Suprapubic skin (tissue), 4 donors: ENCODE measurements at regions not wholly inside any gene's neighbourhood (a gene's known extent, or its start where the extent isn't known, plus 50 kb on each side); places are given as distances from the start of the nearest gene placed in this dataset.

Experiments used
- DNase-seq, 2 donors: peaks; one replicate each; pipeline ENCODE4 v3.0.0-alpha.2; 2019; ENCODE audit warnings: low spot score in 2 of 2
- H3K27ac ChIP-seq: fragments of 200-600 bp; sonication (generic); one replicate; pipeline ENCODE4 v1.5.1; 2019
- H3K27me3 ChIP-seq: fragments of 200-600 bp; sonication (generic); one replicate; pipeline ENCODE4 v1.5.1; 2019
- H3K36me3 ChIP-seq: fragments of 200-600 bp; sonication (generic); one replicate; pipeline ENCODE4 v1.5.1; 2019
- H3K4me1 ChIP-seq: fragments of 200-600 bp; sonication (generic); one replicate; pipeline ENCODE4 v1.5.1; 2019
- H3K4me3 ChIP-seq: fragments of 200-600 bp; sonication (generic); one replicate; pipeline ENCODE4 v1.5.1; 2019; ENCODE audit warnings: mild to moderate bottlenecking
- H3K9me3 ChIP-seq: fragments of 200-600 bp; sonication (generic); one replicate; pipeline ENCODE4 v1.5.1; 2019
- CTCF ChIP-seq, 2 donors: fragments of 200-600 bp in 1 of 2; fragments of 450-650 bp in 1 of 2; sonication (generic) in 1 of 2; IDR thresholded peaks; one replicate each; pipeline ENCODE4 v1.5.1; 2016 to 2019; ENCODE audit warnings: antibody characterized with exemption in 2 of 2, mild to moderate bottlenecking in 1 of 2, moderate library complexity in 1 of 2
- EP300 ChIP-seq: sonication (generic); formaldehyde crosslinking; IDR thresholded peaks from one replicate; pipeline ENCODE4 v1.6.1; 2017; ENCODE audit warnings: antibody characterized with exemption
- POLR2A ChIP-seq, 2 donors: fragments of 450-650 bp; IDR thresholded peaks; one replicate each; pipeline ENCODE4 v1.6.1; 2017; ENCODE audit warnings: antibody characterized with exemption in 2 of 2, mild to moderate bottlenecking in 2 of 2, moderate library complexity in 2 of 2
- POLR2AphosphoS5 ChIP-seq, 3 donors: sonication (generic); formaldehyde crosslinking; IDR thresholded peaks; one replicate each; pipeline ENCODE4 v1.6.1; 2017; ENCODE audit warnings: antibody characterized with exemption in 3 of 3
- WGBS: methylation state at CpG from one replicate; pipeline ENCODE4 v1.1.5; 2018; 5-methylcytosine and 5-hydroxymethylcytosine counted together

DNA sequence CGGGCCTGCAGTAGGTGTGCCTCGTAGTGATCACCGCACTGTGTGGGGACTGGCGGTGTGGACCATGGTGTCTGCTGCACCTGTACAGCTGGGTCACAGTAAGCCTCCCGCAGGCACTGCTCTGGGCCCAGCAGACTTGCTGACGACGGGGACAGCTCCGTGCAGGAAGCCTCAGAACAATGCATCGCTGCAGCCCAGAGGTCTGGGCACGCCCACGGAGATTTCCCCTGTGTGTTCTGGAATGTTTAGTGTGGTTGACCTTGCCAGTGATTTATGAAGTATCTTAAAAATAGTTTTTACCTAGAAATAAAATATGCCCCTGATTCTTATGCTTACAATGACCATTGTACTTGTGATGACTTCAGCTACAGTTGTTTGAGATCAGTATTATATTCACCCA, 59.1 kb upstream of the ZNF32 start:
- no peak for DNase-seq
- H3K27ac ChIP-seq = no peak overlapping the region
- WGBS = 68% methylated on average over 6 of the region's 11 CpGs

DNA sequence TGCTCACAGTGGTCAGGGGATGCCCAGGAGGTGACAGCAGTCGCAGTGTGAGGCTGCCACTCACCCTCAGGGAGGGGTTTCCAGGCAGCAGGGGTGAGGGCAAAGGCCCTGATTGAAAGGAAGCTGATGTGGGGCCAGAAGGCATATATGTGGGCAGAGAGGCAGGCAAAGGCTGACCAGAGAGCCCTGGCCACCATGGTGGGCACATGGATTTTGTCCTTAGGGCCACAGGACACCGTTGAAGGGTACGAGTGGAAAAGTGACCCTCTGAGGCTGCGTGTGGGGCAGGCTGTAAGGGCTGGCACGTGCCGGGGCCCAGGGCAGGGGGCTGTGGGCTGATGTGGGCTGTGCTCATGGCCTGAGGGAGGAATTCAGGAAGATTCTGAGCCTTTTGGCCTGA, 57.5 kb upstream of the ZNF32 start:
- Histone ChIP-seq H3K4me3 (no peak overlapping the region), H3K36me3 (no peaks in the 10 kb centered on the region), H3K4me1 (no peaks in the 10 kb centered on the region), H3K9me3 (no peaks in the 10 kb centered on the region), H3K27ac (no peak overlapping the region), H3K27me3 (peaks cover 3% of the 10 kb centered on the region)
- 88% methylated on average over 6 of the region's 6 CpGs for WGBS
- TF ChIP-seq POLR2AphosphoS5 (IDR thresholded peaks at IDR 0.05) (no peak), POLR2A (IDR thresholded peaks at IDR 0.05) (no peak), EP300 (no peak), CTCF (IDR thresholded peaks at IDR 0.05) (no peak)
- no peak for DNase-seq

More for the DNA sequence above, 59.1 kb upstream of the ZNF32 start:
- Histone ChIP-seq H3K27me3 (peaks cover 3% of the 10 kb centered on the region), H3K4me1 (no peaks in the 10 kb centered on the region), H3K9me3 (no peaks in the 10 kb centered on the region), H3K4me3 (no peak overlapping the region), H3K36me3 (no peaks in the 10 kb centered on the region)
- no peak for TF ChIP-seq POLR2AphosphoS5 (IDR thresholded peaks at IDR 0.05)
- no peak for TF ChIP-seq EP300
- no peak for TF ChIP-seq POLR2A (IDR thresholded peaks at IDR 0.05)
- TF ChIP-seq CTCF (IDR thresholded peaks at IDR 0.05) = no peak

GRCh38 chr10:43703286-43703685, 54.6 kb upstream of the ZNF32 start:
- Histone ChIP-seq H3K36me3 (no peaks in the 10 kb centered on the region), H3K27ac (no peak overlapping the region), H3K4me1 (no peaks in the 10 kb centered on the region), H3K27me3 (peaks cover 3% of the 10 kb centered on the region), H3K9me3 (no peaks in the 10 kb centered on the region), H3K4me3 (no peak overlapping the region)
- TF ChIP-seq POLR2AphosphoS5 (IDR thresholded peaks at IDR 0.05) (no peak), POLR2A (IDR thresholded peaks at IDR 0.05) (no peak), CTCF (IDR thresholded peaks at IDR 0.05) (no peak), EP300 (no peak)
- no peak for DNase-seq
- 77% methylated on average over 6 of the region's 13 CpGs for WGBS

GRCh38 chr10:43702936-43703281, 54.2 kb upstream of the ZNF32 start:
- DNase-seq = no peak
- TF ChIP-seq POLR2A (IDR thresholded peaks at IDR 0.05) = no peak
- TF ChIP-seq CTCF (IDR thresholded peaks at IDR 0.05) = no peak
- no peak for TF ChIP-seq EP300
- TF ChIP-seq POLR2AphosphoS5 (IDR thresholded peaks at IDR 0.05) = no peak
- Histone ChIP-seq H3K36me3 (no peaks in the 10 kb centered on the region), H3K27me3 (peaks cover 3% of the 10 kb centered on the region), H3K4me1 (no peaks in the 10 kb centered on the region), H3K4me3 (no peak overlapping the region), H3K27ac (no peak overlapping the region), H3K9me3 (no peaks in the 10 kb centered on the region)
- WGBS = 95% methylated on average over 12 of the region's 19 CpGs

DNA sequence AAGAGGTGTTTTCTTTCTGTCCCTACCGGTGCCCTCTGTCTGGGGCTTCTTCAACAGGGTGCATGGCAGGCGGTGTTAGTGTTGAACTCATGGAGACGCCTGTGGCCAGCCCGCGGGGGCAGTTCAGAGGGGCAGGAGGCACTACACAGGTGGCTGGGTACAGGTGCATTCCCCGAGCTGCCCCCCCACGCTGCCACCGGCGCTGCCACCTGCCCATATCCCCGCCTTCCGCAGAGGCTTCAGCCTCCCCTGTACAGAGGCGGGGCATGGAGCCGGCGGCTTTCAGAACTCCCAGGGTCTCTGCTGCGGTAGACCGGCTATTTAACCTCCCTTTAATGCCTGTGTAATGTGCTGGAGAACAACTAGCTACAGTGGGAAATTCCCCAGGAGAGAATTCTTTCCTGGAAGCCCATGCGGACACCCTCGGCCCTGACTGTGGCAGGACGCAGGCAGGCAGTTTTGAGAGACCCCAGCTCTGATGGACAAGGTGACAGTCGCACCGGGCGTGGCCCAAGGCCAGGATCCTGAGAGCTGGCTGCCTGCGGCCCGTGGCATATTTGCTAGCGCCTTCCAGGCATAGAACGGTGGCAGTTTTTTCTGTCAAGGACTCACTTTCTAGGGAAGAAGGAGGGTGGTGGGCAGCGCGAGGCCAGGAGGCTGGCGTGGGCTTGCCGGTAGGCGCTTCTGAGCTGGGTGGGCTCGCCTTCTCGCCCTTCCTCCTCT, 53.7 kb upstream of the ZNF32 start:
- H3K36me3 ChIP-seq = no peaks in the 10 kb centered on the region
- no peaks in the 10 kb centered on the region for H3K4me1 ChIP-seq
- H3K27me3 ChIP-seq = peaks cover 3% of the 10 kb centered on the region
- H3K27ac ChIP-seq = no peak overlapping the region
- no peaks in the 10 kb centered on the region for H3K9me3 ChIP-seq
- H3K4me3 ChIP-seq = no peak overlapping the region
- TF ChIP-seq POLR2AphosphoS5 (IDR thresholded peaks at IDR 0.05) = no peak
- TF ChIP-seq POLR2A (IDR thresholded peaks at IDR 0.05) = no peak
- 77% methylated on average over 20 of the region's 33 CpGs for WGBS
- DNase-seq = no peak

DNA sequence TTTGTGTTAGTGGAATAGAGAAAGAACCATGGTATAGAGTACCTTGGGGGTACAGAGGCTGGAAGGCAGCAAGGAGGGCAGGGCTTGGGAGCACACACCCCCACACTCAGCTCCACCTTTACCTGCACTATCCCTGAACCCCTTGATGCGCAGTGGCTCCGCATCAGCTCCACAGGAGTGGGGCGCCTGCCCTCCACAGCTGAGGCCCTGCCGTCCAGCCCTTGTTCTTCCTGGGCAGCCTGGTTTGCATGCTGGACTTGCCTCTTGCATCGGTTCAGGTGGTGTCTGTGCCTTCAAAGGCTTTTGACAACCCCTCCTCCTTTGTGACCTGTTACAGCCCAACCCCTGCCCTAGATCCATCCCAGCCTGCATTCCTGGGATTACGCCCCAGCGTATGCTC, 52.6 kb upstream of the ZNF32 start:
- H3K4me1 ChIP-seq = no peaks in the 10 kb centered on the region
- no peaks in the 10 kb centered on the region for H3K36me3 ChIP-seq
- WGBS = 95% methylated on average over 7 of the region's 7 CpGs
- no peak overlapping the region for H3K27ac ChIP-seq
- no peaks in the 10 kb centered on the region for H3K9me3 ChIP-seq
- TF ChIP-seq POLR2AphosphoS5 (IDR thresholded peaks at IDR 0.05) = no peak
- TF ChIP-seq CTCF (IDR thresholded peaks at IDR 0.05) = no peak
- no peak for TF ChIP-seq POLR2A (IDR thresholded peaks at IDR 0.05)
- TF ChIP-seq EP300 = no peak
- no peak for DNase-seq
- H3K27me3 ChIP-seq = peaks cover 3% of the 10 kb centered on the region
- no peak overlapping the region for H3K4me3 ChIP-seq
